OCI-LY7 (cell line): ENCODE measurements at regions not wholly inside any gene's neighbourhood (a gene's known extent, or its start where the extent isn't known, plus 50 kb on each side); places are given as distances from the start of the nearest gene placed in this dataset.

ENCODE experiments used
- CTCF ChIP-seq: fragments of 200-600 bp; sonication (generic); conservative IDR thresholded peaks from 2 replicates; pipeline ENCODE4 v1.5.1; 2014; ENCODE audit warnings: mild to moderate bottlenecking, antibody characterized with exemption, low read length, moderate library complexity, mixed read lengths
- EZH2phosphoT487 ChIP-seq: fragments of 200-600 bp; sonication (generic); IDR thresholded peaks from 2 replicates; pipeline ENCODE4 v1.6.1; 2018; ENCODE audit warnings: low read depth, borderline replicate concordance, mild to moderate bottlenecking, mixed run types, antibody characterized with exemption, low read length, moderate library complexity, mixed read lengths

GRCh38 chr18:73696171-73696570 lies 451.5 kb downstream of the FBXO15 start:
- TF ChIP-seq CTCF (no peak), EZH2phosphoT487 (no peak)
